NT2/D1 (cell line): ENCODE measurements at regions not wholly inside any gene's neighbourhood (a gene's known extent, or its start where the extent isn't known, plus 50 kb on each side); places are given as distances from the start of the nearest gene placed in this dataset.

Experiments
- SUZ12 ChIP-seq: IDR thresholded peaks from 2 replicates; pipeline ENCODE4 v1.6.1; 2011; ENCODE audit not compliant: insufficient read length, insufficient read depth; ENCODE audit errors: extremely low read depth
- ZNF274 ChIP-seq: IDR thresholded peaks from 2 replicates; pipeline ENCODE4 v1.6.1; 2011; ENCODE audit warnings: mild to moderate bottlenecking, low read depth, low read length

DNA sequence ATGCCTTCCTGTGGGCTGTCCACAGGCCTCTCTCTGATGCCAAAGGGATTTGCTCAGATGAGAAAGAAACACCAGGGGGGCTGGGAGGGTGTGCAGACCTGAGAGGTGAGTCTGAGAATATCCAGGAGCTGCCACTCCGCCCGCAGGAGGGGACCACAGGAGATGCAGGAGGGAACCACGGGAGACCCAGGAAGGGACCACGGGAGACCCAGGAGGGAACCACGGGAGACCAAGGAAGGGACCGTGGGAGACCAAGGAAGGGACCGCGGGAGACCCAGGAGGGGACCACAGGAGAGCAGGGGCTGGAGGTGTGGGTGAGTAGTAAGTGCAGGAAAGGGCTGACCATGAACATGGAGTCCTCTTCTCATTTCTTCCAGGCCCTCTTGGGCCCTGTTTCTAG, 74.6 kb upstream of the SFSWAP start:
- TF ChIP-seq SUZ12 (no peak), ZNF274 (no peak)
